GM12878 (cell line): ENCODE measurements at regions not wholly inside any gene's neighbourhood (a gene's known extent, or its start where the extent isn't known, plus 50 kb on each side); places are given as distances from the start of the nearest gene placed in this dataset.
"Not testable (repeated sequence)": the region's sequence is repeated elsewhere in the genome, so short reads cannot be mapped to it uniquely, and the experiment has no call there.

ENCODE experiments used
- ATAC-seq: fragments of 200-7000 bp; cut with Tn5 transposase; 3 replicates; pipeline ENCODE4 v1.9.1; 2020; ENCODE audit warnings: mild to moderate bottlenecking, moderate library complexity
- BruUV-seq: library from RNA; stranded (reverse); fragments of 400-500 nt; replicated peaks from 2 replicates; lab custom pipeline; 2021; lab: Mats Ljungman, UMichigan
- CTCF ChIA-PET: fragments of 300-600 bp; sonication (Branson Sonifier 250); formaldehyde crosslinking; extraction: SDS; loops from one replicate; lab custom pipeline; 2021; ENCODE audit warnings: inconsistent platforms; lab: Yijun Ruan, JAX
- POLR2A ChIA-PET: fragments of 350-600 bp; formaldehyde crosslinking; extraction: SDS; loops from one replicate; lab custom pipeline; 2021; ENCODE audit warnings: inconsistent platforms; lab: Charles Lee
- RAD21 ChIA-PET: fragments of 300-600 bp; sonication (Branson Sonifier 250); formaldehyde crosslinking; loops from one replicate; lab custom pipeline; 2023; ENCODE audit warnings: antibody characterized with exemption; ENCODE audit not compliant: unreplicated experiment; lab: Charles Lee
- SMC1A ChIA-PET: fragments of 300-600 bp; sonication (Branson Sonifier 250); formaldehyde crosslinking; loops from one replicate; lab custom pipeline; 2023; ENCODE audit not compliant: unreplicated experiment, uncharacterized antibody; lab: Charles Lee
- DNase-seq: peaks from one replicate; pipeline ENCODE4 v3.0.0-alpha.2; 2011; ENCODE audit warnings: low read depth, low spot score
- FAIRE-seq: peaks from 3 replicates; lab custom pipeline; 2011; peaks lifted over from hg19 to GRCh38; lab: Jason Lieb, UNC
- H2AFZ ChIP-seq: 2 replicates; pipeline ENCODE4 v1.6.0; 2011; ENCODE audit warnings: low read depth, low read length, control low read depth; ENCODE audit not compliant: control insufficient read depth
- H3K27ac ChIP-seq: 2 replicates; pipeline ENCODE4 v1.5.1; 2011; ENCODE audit warnings: control low read depth; ENCODE audit not compliant: control insufficient read depth, insufficient read depth
- H3K27me3 ChIP-seq, 2 experiments: replicated peaks in 1 of 2; 2 replicates each; pipeline versions ENCODE4 v1.6.0 to v1.6.1; 2011; ENCODE audit warnings: low read length in 1 of 2; ENCODE audit not compliant: control insufficient read depth in 2 of 2, insufficient read depth in 2 of 2
- H3K36me3 ChIP-seq, 2 experiments: 2 replicates each; pipeline ENCODE4 v1.5.1; 2011; ENCODE audit warnings: low read length in 1 of 2; ENCODE audit not compliant: control insufficient read depth in 2 of 2, insufficient read depth in 2 of 2
- H3K4me1 ChIP-seq: 2 replicates; pipeline ENCODE4 v1.6.1; 2011; ENCODE audit warnings: mild to moderate bottlenecking, low read length, moderate library complexity, mixed read lengths; ENCODE audit not compliant: control insufficient read depth, insufficient read depth
- H3K4me2 ChIP-seq: 2 replicates; pipeline ENCODE4 v1.6.0; 2011; ENCODE audit warnings: control low read depth; ENCODE audit not compliant: control insufficient read depth, insufficient read depth
- H3K4me3 ChIP-seq: fragments of 200-600 bp; sonication (generic); 2 replicates; pipeline ENCODE4 v1.5.1; 2016
- H3K79me2 ChIP-seq: 2 replicates; pipeline ENCODE4 v1.6.0; 2011; ENCODE audit warnings: low read length; ENCODE audit not compliant: control insufficient read depth, insufficient read depth
- H3K9ac ChIP-seq: 2 replicates; pipeline ENCODE4 v1.8.0; 2011; ENCODE audit warnings: low read length, control low read depth, mixed read lengths; ENCODE audit not compliant: control insufficient read depth, insufficient read depth
- H3K9me3 ChIP-seq: replicated peaks from 3 replicates; pipeline ENCODE4 v1.5.1; 2011; ENCODE audit warnings: mild to moderate bottlenecking, low read length; ENCODE audit not compliant: control insufficient read depth, insufficient read depth
- H4K20me1 ChIP-seq: 2 replicates; pipeline ENCODE4 v1.6.0; 2011; ENCODE audit not compliant: control insufficient read depth, insufficient read depth
- IRF5 ChIP-seq: fragments of 450-650 bp; IDR thresholded peaks from 2 replicates; pipeline ENCODE4 v1.6.1; 2017; ENCODE audit warnings: borderline replicate concordance
- WGBS: methylation state at CpG from one replicate; pipeline ENCODE4 v1.1.6; 2016; ENCODE audit warnings: low lambda C conversion rate; ENCODE audit not compliant: insufficient replicate concordance, insufficient coverage; ENCODE audit errors: missing lambda C conversion rate; 5-methylcytosine and 5-hydroxymethylcytosine counted together
- in situ Hi-C: fragments of 300-500 bp; cut with MboI; formaldehyde crosslinking; loops from 9 replicates; pipeline ENCODE4 v1.14.3; 2018; ENCODE audit warnings: mixed read lengths
- intact Hi-C: fragments of 100-400 bp; cut with micrococcal nuclease; formaldehyde crosslinking; loops from one replicate; pipeline ENCODE4 v1.14.2; 2022; ENCODE audit not compliant: unreplicated experiment
- TF ChIP-seq, protein P1 (sequence below): IDR thresholded peaks from 2 replicates; pipeline ENCODE4 v1.6.1; 2012; ENCODE audit warnings: low read length, inconsistent platforms

GRCh38 chr3:56951366-56951765, 109.1 kb upstream of the SPATA12 start:
- ChIA-PET RAD21 (no interaction called here), CTCF (no interaction called here), POLR2A (no interaction called here), SMC1A (no interaction called here)
- Histone ChIP-seq H3K9ac (no peak overlapping the region), H3K36me3 (no peaks in the 10 kb centered on the region), H3K9me3 (no peaks in the 10 kb centered on the region), H4K20me1 (no peaks in the 10 kb centered on the region), H3K27me3 (no peaks in the 10 kb centered on the region), H3K27ac (no peak overlapping the region), H3K4me2 (no peak overlapping the region), H2AFZ (no peak overlapping the region), H3K4me1 (no peaks in the 10 kb centered on the region), H3K4me3 (no peak overlapping the region), H3K79me2 (no peaks in the 10 kb centered on the region)
- no peak for FAIRE-seq
- BruUV-seq, result no TSS peak
- 0% methylated on average over 1 of the region's 1 CpG for WGBS
- intact Hi-C loops (no loop called here), in situ Hi-C loops (no loop called here)
- no peak for DNase-seq
- no peak for TF ChIP-seq IRF5
- TF ChIP-seq, protein P1, sequence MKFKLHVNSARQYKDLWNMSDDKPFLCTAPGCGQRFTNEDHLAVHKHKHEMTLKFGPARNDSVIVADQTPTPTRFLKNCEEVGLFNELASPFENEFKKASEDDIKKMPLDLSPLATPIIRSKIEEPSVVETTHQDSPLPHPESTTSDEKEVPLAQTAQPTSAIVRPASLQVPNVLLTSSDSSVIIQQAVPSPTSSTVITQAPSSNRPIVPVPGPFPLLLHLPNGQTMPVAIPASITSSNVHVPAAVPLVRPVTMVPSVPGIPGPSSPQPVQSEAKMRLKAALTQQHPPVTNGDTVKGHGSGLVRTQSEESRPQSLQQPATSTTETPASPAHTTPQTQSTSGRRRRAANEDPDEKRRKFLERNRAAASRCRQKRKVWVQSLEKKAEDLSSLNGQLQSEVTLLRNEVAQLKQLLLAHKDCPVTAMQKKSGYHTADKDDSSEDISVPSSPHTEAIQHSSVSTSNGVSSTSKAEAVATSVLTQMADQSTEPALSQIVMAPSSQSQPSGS, result no peak
- ATAC-seq, result no peak

DNA sequence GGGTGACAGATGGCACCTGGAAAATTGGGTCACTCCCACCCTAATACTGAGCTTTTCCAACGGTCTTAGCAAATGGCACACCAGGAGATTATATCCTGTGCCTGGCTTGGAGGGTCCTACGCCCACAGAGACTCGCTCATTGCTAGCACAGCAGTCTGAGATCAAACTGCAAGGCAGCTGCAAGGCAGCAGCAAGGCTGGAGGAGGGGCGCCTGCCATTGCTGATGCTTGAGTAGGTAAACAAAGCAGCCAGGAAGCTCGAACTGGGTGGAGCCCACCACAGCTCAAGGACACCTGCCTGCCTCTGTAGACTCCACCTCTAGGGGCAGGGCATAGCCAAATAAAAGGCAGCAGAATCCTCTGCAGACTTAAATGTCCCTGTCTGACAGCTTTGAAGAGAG, 115.1 kb upstream of the SPATA12 start:
- in situ Hi-C loops, H2AFZ ChIP-seq, H3K9ac ChIP-seq, H3K27me3 ChIP-seq, RAD21 ChIA-PET, H3K4me2 ChIP-seq, BruUV-seq, FAIRE-seq, intact Hi-C loops, H3K9me3 ChIP-seq, H3K36me3 ChIP-seq, DNase-seq, H3K79me2 ChIP-seq, POLR2A ChIA-PET, H3K27ac ChIP-seq, H3K4me3 ChIP-seq, H3K4me1 ChIP-seq, ATAC-seq, H4K20me1 ChIP-seq: not testable (repeated sequence)
- WGBS, result 2% methylated on average over 5 of the region's 5 CpGs
- ChIA-PET CTCF (interaction anchor here (0.6 kb wide), 1 partner anchor 38 kb away, joined by 3 read pairs; no protein-coding TSS in a partner anchor), SMC1A (interaction anchor here (1.3 to 3.9 kb wide), 3 partner anchors 8 to 20 kb away, joined by 3 to 19 read pairs (median 4); no protein-coding TSS in a partner anchor)
